H1 (cell line): ENCODE measurements at regions not wholly inside any gene's neighbourhood (a gene's known extent, or its start where the extent isn't known, plus 50 kb on each side); places are given as distances from the start of the nearest gene placed in this dataset.

ENCODE experiments used
- EGR1 ChIP-seq: IDR thresholded peaks from 2 replicates; pipeline ENCODE4 v1.6.1; 2011; ENCODE audit warnings: low read depth, low read length, borderline replicate concordance
- GTF2F1 ChIP-seq: IDR thresholded peaks from 2 replicates; pipeline ENCODE4 v1.6.1; 2012; ENCODE audit warnings: low read depth, low read length, improper control_type of control experiment, borderline replicate concordance
- PHF8 ChIP-seq: fragments of 200-600 bp; sonication (generic); conservative IDR thresholded peaks from 2 replicates; pipeline ENCODE4 v1.7.1; 2012; ENCODE audit warnings: low read depth, mild to moderate bottlenecking, inconsistent platforms, low read length, moderate library complexity
- SIX5 ChIP-seq: IDR thresholded peaks from 2 replicates; pipeline ENCODE4 v1.6.1; 2011; ENCODE audit warnings: mild to moderate bottlenecking, low read depth, low read length
- ZNF274 ChIP-seq: IDR thresholded peaks from 2 replicates; pipeline ENCODE4 v1.7.0; 2012; ENCODE audit warnings: low read length, borderline replicate concordance; ENCODE audit errors: extremely low read depth
- TF ChIP-seq, protein P1 (sequence below): IDR thresholded peaks from 2 replicates; pipeline ENCODE4 v1.6.1; 2011; ENCODE audit warnings: low read depth, mild to moderate bottlenecking, low read length; ENCODE audit not compliant: insufficient read depth

- TF ChIP-seq GTF2F1: no peak
- TF ChIP-seq, protein P1, sequence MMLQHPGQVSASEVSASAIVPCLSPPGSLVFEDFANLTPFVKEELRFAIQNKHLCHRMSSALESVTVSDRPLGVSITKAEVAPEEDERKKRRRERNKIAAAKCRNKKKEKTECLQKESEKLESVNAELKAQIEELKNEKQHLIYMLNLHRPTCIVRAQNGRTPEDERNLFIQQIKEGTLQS: no peak
- TF ChIP-seq SIX5: no peak
- TF ChIP-seq EGR1: no peak
- no peak for TF ChIP-seq PHF8
- TF ChIP-seq ZNF274: no peak
Measured at GRCh38 chr6:105997482-105997881, 88.7 kb upstream of the PRDM1 start (continued).
